SK-N-MC (cell line): ENCODE measurements at regions not wholly inside any gene's neighbourhood (a gene's known extent, or its start where the extent isn't known, plus 50 kb on each side); places are given as distances from the start of the nearest gene placed in this dataset.

ENCODE experiments used
- DNase-seq: peaks from one replicate; pipeline ENCODE4 v3.0.0-alpha.2; 2011; ENCODE audit warnings: low read depth, low spot score
- H3K27ac ChIP-seq: fragments of 200-600 bp; sonication (generic); 2 replicates; pipeline ENCODE4 v1.5.1; 2016; ENCODE audit warnings: mixed run types
- H3K36me3 ChIP-seq: fragments of 200-600 bp; sonication (generic); 2 replicates; pipeline ENCODE4 v1.6.1; 2017; ENCODE audit warnings: antibody characterized with exemption, low read length, mixed read lengths; ENCODE audit not compliant: insufficient read depth
- H3K4me3 ChIP-seq: fragments of 200-600 bp; sonication (generic); 2 replicates; pipeline ENCODE4 v1.5.1; 2016
- H3K9ac ChIP-seq: fragments of 200-600 bp; sonication (generic); 2 replicates; pipeline ENCODE4 v1.8.0; 2017; ENCODE audit warnings: mixed run types, mixed read lengths; ENCODE audit not compliant: insufficient read length
- H3K9me3 ChIP-seq: fragments of 200-600 bp; sonication (generic); 2 replicates; pipeline ENCODE4 v1.6.1; 2017; ENCODE audit warnings: low read depth, mild to moderate bottlenecking, antibody characterized with exemption, low read length, moderate library complexity, mixed read lengths
- EZH2 ChIP-seq: fragments of 200-600 bp; sonication (generic); IDR thresholded peaks from one replicate; pipeline ENCODE4 v1.6.1; 2017; ENCODE audit warnings: antibody characterized with exemption
- FOXP2 ChIP-seq: optimal IDR thresholded peaks from 2 replicates; pipeline ENCODE3; 2011; ENCODE audit warnings: mild to moderate bottlenecking, moderate library complexity; ENCODE audit not compliant: insufficient read depth; ENCODE audit errors: extremely low read length, control extremely low read depth
- POLR2AphosphoS5 ChIP-seq: IDR thresholded peaks from 2 replicates; pipeline ENCODE4 v1.6.1; 2012; ENCODE audit warnings: mild to moderate bottlenecking, low read depth, low read length, borderline replicate concordance

GRCh38 chr17:77690271-77691161, 268.0 kb upstream of the TNRC6C start:
- DNase-seq, result no peak
- H3K9ac ChIP-seq, result no peak overlapping the region
- H3K4me3 ChIP-seq, result peak overlapping the region; percentile 67
- no peaks in the 10 kb centered on the region for H3K36me3 ChIP-seq
- H3K27ac ChIP-seq, result no peak overlapping the region
- H3K9me3 ChIP-seq, result no peaks in the 10 kb centered on the region
- no peak for TF ChIP-seq POLR2AphosphoS5
- no peak for TF ChIP-seq FOXP2
- no peak for TF ChIP-seq EZH2

- Histone ChIP-seq H3K36me3 (no peaks in the 10 kb centered on the region), H3K27ac (no peak overlapping the region), H3K9me3 (no peaks in the 10 kb centered on the region), H3K4me3 (no peak overlapping the region), H3K9ac (no peak overlapping the region)
- TF ChIP-seq EZH2, result no peak
- no peak for TF ChIP-seq POLR2AphosphoS5
- no peak for TF ChIP-seq FOXP2
- no peak for DNase-seq
Measured at GRCh38 chr17:77691216-77692085, 267.1 kb upstream of the TNRC6C start.

GRCh38 chr17:77692571-77693161, 265.8 kb upstream of the TNRC6C start:
- no peak for TF ChIP-seq POLR2AphosphoS5
- TF ChIP-seq EZH2, result no peak
- TF ChIP-seq FOXP2, result no peak
- no peak overlapping the region for H3K9ac ChIP-seq
- no peaks in the 10 kb centered on the region for H3K36me3 ChIP-seq
- H3K27ac ChIP-seq, result no peak overlapping the region
- no peaks in the 10 kb centered on the region for H3K9me3 ChIP-seq
- no peak overlapping the region for H3K4me3 ChIP-seq
- DNase-seq, result no peak

- H3K27ac ChIP-seq, result no peak overlapping the region
- no peak overlapping the region for H3K4me3 ChIP-seq
Measured at GRCh38 chr17:77693301-77693700, 265.2 kb upstream of the TNRC6C start.

GRCh38 chr17:77693776-77694175, 264.7 kb upstream of the TNRC6C start:
- no peak overlapping the region for H3K4me3 ChIP-seq
- H3K36me3 ChIP-seq, result no peaks in the 10 kb centered on the region
- no peak for DNase-seq
- no peak overlapping the region for H3K9ac ChIP-seq
- H3K27ac ChIP-seq, result no peak overlapping the region
- TF ChIP-seq POLR2AphosphoS5, result no peak
- no peak for TF ChIP-seq EZH2
- TF ChIP-seq FOXP2, result no peak
- H3K9me3 ChIP-seq, result no peaks in the 10 kb centered on the region

More at GRCh38 chr17:77693301-77693700, 265.2 kb upstream of the TNRC6C start:
- Histone ChIP-seq H3K36me3 (no peaks in the 10 kb centered on the region), H3K9me3 (no peaks in the 10 kb centered on the region), H3K9ac (no peak overlapping the region)
- TF ChIP-seq FOXP2, result no peak
- no peak for TF ChIP-seq EZH2
- TF ChIP-seq POLR2AphosphoS5, result no peak
- DNase-seq, result no peak

GRCh38 chr17:77694391-77695363, 263.8 kb upstream of the TNRC6C start:
- no peak overlapping the region for H3K4me3 ChIP-seq
- H3K9ac ChIP-seq, result no peak overlapping the region
- no peak for DNase-seq
- no peaks in the 10 kb centered on the region for H3K36me3 ChIP-seq
- H3K9me3 ChIP-seq, result no peaks in the 10 kb centered on the region
- H3K27ac ChIP-seq, result no peak overlapping the region
- TF ChIP-seq POLR2AphosphoS5, result no peak

- Histone ChIP-seq H3K27ac (no peak overlapping the region), H3K9me3 (no peaks in the 10 kb centered on the region), H3K36me3 (no peaks in the 10 kb centered on the region), H3K9ac (no peak overlapping the region), H3K4me3 (no peak overlapping the region)
- DNase-seq, result no peak
- no peak for TF ChIP-seq EZH2
- TF ChIP-seq FOXP2, result no peak
- no peak for TF ChIP-seq POLR2AphosphoS5
Measured at GRCh38 chr17:77695386-77695785, 263.1 kb upstream of the TNRC6C start.
